GM21528 (cell line): ENCODE measurements at regions not wholly inside any gene's neighbourhood (a gene's known extent, or its start where the extent isn't known, plus 50 kb on each side); places are given as distances from the start of the nearest gene placed in this dataset.
"Not testable (repeated sequence)": the region's sequence is repeated elsewhere in the genome, so short reads cannot be mapped to it uniquely, and the experiment has no call there.

Experiments
- ATAC-seq: cut with Tn5 transposase; IDR thresholded peaks from one replicate; pipeline ENCODE4 v1.9.1; 2021; ENCODE audit warnings: mild to moderate bottlenecking, moderate library complexity; ENCODE audit not compliant: unreplicated experiment, low FRiP score

DNA sequence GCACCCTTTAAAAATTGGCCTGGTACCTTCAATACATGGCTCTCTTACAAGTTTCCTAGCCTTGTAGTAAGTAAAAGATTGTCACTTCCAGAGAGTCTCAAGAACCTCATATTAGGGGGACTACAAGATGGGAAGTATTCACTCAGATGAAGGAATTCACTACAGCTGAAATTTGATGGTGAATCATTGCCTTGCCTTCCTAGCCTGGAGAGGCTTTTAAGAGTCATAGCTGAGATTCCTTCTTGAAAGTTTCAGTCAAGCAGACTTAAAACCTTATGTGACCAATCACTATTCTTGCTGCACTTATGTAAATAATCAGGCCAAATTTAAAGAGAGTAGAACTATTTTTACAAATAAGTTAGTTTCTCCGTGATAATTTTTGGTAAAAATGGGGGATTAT is 451.6 kb downstream of the TRHDE start:
- no peak for ATAC-seq

DNA sequence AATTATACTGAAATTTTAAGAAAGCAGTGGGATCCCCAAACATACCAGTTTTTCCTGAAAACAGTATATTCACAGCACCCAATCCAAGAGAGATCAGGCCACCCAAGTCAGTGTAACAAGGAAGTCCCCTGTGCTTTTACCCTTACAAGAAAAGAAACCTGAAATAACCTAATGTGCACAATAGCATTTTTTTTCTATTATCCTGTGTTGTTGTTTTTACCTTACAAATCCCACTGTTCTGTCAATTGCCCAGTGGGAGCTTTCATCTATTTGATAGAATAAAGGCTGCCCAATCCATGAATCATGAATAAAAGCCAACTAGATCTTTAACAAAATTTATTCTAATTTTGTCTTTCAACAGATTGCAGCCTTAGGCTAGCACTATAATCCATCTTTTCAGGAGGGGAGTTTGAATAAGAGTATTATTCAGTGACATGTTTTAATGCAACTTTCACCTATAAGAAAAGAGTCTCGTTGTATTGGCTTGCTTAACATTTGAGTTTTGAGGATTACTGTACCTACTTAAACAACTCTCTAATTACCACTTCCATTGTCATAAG is 457.4 kb downstream of the TRHDE start:
- no peak for ATAC-seq

DNA sequence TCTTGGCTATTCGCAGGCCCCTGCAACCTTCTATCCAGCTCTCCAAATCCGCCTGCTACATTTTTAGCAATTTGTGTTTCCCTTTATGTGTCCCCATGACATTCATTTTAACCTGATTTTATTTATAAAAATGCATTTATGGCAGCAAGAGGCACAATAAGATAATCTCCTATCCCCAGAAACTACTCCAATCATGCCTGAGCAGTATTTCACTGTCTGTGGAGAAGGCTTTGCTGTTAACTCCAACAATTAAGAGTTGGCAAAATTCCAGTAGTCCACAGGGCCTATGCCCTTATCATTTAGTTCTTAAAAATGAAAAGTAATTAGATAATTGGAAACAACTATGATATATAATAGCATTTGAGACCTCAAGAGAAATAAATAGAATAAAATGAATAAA is 462.4 kb downstream of the TRHDE start:
- no peak for ATAC-seq

DNA sequence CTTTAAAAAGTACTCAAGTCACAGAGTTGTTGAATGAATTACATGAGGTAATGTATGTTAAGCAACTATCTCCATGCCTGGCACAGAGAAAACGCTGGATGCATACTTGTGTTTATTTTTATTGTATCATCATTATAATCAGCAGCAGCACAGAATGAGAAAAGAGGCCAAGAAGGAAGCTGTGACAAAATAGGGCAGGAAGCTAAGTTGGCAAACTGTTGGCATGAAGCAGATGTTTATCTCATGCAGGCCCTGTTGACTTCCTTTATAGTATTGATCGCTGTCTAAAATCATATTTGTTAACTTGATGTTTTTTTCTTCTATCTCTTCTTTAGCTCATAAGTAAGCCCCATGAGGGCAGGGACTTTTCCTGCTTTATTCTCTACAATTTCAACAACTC is 466.6 kb downstream of the TRHDE start:
- no peak for ATAC-seq

DNA sequence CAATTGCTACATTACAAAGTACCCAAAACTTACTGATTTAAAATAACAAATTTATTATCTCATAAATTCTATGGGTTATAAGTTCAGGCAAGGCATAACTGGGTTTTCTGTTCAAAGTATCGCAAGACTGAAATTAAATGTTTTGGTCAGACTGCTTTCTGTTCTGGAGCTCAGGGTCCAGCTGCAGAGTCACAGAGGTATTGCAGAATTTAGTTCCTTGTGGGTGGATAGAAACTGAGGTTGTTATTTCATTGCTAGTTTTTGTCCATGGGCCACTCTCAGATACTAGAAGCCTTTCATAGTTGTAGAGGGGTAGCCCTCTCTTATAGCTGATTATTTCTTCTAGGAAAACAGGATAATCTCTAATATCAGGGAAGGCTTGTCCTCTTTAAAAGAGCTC is 467.9 kb downstream of the TRHDE start:
- ATAC-seq, result no peak

DNA sequence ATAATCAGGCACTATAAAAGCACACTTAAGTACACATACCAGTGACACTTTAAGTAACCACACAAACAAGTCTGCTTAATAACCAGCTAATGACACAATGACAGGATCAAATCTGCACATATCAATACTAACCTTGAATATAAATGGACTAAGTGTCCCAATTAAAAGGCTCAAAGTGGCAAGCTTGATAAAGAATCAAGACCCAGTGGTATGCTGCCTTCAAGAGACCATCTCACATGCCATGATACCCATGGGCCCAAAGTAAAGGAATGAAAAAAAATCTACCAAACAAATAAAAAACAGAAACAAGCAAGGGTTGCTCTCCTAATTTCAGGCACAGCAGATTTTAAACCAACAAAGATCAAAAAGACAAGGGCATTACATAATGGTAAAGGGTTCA is 470.4 kb downstream of the TRHDE start:
- no peak for ATAC-seq

DNA sequence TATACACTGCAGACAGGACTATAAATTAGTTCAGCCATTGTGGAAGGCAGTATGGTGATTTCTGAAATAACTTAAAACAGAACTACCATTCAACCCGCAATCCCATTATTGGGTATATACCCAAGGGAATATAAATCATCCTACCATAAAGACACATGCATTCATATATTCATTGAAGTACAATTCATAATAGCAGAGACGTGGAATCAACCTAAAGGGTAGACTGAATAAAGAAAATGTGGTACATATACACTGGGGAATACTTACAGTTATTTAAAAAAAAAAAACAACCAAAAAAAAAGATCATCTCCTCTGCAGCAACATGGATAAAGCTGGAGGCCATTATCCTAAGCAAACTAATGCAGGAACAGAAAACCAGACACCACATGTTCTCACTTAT is 473.9 kb downstream of the TRHDE start:
- ATAC-seq, result no peak

DNA sequence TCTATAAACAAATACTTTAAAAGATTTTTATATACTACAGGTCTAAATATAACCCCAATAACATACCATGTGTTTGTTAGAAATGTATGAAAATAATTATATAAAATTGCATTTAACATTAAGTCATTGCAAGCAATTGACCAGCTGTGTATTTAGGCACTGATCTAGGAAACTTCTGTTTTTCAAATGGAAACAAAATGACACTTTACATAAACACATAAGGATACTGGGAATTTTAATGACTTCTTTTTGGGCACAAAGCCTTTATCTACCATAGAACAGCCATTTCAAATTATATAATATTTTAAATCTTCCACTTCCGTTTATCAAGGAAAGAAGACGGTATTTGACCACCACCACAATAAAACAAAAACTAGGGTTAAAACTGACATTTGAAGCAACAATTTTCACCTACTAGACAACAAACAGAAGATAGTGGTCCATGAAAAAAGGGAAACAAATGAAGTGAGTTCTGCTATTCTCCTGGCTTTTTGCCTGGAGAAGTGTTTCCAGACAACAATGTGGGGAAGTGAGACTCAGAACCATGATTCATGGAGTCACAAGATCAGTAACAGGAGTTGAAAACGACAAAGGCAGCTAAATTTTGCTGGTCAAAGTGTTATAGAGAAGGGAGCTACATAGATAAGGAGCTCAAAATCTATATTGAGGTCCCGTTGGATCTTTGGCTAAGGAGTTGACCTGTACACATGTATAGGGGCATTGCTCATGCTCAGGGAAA is 475.1 kb downstream of the TRHDE start:
- ATAC-seq, result no peak

DNA sequence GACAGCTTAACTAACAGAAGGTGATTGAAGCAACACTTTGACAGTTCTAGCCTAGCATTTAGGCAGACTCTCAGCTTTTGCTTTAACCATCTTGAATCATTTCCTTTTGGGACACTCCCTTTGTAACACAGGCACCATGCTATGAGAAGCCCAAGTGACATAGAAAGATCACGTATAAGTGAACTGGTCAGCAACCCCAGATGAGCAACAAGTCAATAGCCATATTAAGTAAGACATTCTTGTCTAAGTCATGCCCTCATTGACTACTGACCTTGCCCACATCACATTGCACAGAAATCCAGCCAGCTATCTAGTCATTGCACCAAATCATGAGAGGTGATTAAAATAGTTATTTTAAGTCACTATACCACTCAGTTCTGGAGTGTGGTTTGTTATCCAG is 476.8 kb downstream of the TRHDE start:
- ATAC-seq, result no peak

DNA sequence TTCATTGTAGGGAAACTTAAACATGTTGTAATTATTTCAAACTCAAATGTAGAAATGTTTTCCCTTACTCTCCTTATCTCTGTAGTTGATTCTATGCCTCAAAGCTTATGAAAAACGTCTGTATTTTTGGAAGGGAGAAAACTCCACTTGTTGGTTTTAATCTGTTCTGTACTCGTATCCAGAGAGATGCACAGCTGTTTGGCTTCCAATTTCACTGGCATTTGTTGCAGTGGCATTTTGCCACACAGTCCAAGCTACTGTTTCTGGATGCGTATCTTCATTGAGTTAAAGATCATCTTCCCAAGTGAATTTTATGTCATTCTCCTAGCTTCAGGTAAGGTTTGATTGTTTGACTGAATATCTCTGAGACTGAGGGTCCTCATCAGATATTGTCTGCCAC is 481.4 kb downstream of the TRHDE start:
- no peak for ATAC-seq

DNA sequence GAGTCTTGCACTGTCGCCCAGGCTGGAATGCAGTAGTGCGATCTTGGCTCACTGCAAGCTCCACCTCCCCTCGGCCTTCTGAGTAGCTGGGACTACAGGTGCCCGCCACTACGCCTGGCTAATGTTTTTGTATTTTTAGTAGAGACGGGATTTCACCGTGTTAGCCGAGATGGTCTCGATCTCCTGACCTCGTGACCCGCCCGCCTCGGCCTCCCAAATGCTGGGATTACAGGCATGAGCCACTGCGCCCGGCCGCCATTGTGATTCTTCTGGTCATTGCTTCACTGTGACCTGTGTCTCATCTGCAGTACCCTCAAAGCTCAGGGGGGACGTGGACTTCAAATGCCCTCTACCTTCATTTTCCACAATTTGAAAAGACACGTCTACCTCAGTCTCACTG is 481.9 kb downstream of the TRHDE start:
- ATAC-seq, result not testable (repeated sequence)

DNA sequence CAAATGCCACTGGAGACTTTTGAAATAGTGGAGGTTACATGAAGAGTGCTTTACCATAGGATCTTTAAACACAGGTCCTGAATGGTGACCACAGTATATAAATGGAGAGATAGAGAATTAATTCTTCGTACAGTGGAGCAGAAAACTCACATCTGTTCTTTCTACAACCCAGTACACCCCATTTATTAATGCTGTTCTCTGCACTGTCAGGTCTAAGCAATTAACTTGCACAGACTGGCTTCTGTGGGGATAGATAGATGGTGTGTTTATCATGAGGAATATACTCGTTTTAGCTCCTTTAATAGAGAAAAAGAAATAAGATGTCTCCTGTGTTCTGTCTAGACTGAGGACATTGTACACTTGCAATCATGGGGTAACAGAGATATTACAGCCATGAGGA is 494.3 kb downstream of the TRHDE start:
- ATAC-seq, result no peak

DNA sequence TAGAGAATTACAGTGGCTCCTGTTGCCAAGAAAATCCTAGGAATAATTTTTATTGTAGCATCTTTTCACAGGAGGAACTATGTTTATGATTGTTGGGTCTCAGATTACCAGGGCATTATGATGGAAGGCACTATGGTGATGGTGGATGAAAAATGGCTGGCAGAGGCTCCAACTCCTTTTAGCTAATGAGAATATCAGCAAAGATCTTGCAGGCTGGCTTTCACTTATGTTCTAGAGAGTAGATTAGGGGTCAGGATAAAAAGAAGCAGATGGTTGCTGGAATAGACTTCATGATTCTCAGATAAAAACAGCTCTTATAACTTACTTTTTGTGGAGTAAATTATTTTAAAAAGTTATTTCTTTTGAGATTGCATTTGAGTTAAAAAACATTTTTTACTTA is 501.9 kb downstream of the TRHDE start:
- no peak for ATAC-seq

DNA sequence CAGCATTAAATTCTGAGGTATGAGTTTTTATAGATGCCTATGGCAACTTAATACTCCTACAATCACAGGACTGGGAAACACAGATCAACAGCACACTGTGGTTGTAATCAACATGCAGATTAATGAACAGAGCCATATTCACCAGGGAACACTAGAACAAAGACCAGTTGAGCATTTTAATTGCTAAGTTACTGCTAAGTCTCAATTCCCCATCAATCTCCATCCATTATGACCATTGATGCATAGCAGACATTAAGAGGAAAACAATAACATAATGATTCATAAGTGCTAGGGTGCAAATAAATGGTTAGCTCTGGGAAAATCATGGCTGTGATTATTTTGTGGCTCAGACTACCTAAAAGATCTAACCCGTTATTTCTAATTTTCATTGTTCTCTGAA is 505.6 kb downstream of the TRHDE start:
- no peak for ATAC-seq

DNA sequence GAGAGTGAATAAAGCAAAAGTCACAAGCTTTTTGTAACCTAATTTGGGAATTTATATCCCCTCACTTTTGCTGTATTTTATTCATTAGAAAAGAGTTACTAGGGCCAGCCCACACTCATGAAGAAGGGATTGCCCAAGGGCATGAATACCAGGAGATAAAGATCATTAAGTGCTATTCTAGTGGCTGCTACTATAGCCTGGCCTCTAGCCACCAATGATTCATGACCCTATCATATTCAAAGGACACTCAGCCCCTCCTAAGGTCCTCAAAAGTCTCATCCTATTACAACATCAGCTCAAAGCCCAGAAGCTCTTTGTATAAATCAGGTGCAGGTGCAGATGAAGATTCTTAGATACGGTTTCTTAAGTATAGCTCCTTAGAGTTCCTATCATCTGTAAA is 518.1 kb downstream of the TRHDE start:
- no peak for ATAC-seq

DNA sequence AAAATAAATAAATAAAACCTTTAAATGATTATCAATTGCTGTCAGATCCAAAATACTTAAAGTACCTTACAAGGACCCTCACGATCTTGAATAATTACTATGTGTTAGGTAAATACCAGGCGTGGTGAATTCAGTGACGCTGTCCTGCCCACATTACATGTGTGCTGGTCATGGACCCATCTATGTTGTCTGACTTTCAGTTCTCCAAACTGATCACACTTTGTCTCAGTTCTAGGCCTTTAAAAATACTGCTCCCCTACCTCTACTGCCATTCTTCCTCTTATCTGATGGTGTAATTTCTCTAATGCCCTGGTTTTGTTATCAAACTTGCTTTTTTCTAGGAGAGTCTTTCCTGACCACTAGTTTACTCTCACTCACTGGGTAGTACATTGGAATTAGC is 520.7 kb downstream of the TRHDE start:
- no peak for ATAC-seq

DNA sequence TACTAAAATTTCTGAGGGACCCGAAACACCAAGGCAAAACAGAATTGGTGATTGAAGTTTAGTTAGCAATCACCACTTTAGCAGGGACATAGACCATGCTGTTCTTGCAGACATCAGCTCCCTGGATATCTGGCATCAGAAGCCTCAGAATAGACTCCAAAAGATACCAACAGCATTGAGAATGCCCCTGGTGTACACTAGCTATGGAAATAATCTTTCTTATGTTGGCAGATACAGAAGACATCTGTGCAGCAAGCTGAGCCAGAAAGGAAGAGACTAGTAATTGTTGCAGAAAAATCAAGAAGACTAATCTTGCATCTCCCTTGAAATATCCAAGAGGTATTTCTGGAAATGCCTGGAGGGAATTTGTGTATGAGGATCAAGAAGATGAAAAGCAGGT is 521.6 kb downstream of the TRHDE start:
- no peak for ATAC-seq

DNA sequence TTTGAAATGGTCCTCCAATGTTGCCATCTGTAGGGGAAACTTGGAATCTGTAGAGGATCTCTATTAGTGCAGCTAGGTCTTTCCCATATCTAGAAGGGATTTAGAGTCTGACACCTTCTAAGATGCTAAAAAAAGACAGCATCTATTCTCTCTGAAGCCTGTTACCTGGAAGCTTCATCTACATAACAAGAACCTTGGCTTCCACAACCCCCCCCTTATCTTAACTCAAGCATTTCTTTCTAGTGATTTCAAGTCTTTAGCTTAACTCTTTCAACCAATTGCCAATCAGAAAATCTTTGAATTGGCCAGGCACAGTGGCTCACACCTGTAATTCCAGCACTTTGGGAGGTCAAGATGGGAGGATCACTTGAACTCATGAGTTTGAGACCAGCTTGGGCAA is 543.3 kb downstream of the TRHDE start:
- no peak for ATAC-seq

DNA sequence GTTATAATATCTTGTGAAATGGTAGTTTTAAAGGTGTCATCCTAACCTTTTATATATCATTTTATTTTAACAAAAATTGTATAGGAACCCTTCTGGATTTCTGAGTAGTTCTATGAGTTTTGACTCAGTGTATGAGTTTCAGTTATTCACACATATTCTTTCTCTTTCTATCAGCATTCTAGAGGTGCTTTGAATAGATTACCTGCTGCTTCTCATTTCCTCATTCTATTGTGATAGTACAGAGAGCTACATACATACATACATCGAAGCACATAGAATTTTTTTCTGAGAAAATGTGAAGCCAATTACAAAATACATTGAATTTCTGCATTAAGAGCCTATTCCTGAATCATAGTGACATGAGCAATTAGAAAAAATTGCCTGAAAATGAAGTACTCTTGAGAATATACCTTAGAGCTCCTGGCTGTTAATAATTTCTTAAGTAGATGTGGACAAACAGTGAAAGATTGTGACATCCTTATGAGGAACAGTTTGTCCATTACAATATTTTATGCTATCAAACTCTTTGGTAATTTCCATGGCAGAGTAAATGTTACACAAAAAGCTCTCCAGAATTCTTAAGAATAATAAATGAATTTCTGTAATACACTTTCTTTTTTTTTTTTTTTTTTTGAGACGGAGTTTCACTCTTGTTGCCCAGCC is 556.6 kb downstream of the TRHDE start:
- no peak for ATAC-seq

DNA sequence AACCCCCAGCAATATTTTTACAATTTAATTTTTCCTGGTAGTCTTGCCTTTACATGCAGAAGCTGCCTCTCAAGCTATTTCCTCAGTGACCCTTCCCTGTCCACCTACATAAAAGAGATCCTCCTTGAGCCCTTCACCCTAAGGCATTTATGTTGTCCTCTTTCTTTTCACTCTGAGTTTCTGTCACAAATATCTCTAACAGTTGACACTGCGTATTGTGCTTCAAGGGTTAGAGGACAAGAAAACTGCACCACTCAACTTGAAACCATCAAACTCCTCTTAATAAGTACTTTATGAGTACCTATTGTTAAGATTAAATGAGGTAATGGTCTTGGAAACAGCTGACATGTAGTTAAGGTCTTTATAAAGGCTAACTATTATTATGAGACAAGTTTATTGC is 557.7 kb downstream of the TRHDE start:
- ATAC-seq, result no peak

DNA sequence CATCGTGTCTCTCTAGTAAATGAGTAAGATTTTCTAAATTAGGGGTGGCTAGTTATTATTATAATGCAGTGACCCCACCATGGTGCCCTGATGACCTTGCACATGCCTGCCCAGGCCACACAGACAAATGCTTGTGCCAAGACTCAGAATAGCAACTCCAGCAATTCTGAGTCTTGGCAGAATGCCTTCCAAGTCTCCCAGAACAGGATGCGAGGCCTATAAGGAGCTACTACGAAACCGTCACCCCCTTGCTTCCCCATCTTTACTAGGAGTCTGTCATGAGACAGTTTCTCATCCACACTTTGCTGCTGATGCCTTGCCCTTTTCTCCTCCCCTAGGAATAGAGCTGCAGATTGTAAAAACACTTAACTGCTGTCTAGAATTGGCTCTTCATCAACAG is 559.9 kb downstream of the TRHDE start:
- ATAC-seq, result no peak

DNA sequence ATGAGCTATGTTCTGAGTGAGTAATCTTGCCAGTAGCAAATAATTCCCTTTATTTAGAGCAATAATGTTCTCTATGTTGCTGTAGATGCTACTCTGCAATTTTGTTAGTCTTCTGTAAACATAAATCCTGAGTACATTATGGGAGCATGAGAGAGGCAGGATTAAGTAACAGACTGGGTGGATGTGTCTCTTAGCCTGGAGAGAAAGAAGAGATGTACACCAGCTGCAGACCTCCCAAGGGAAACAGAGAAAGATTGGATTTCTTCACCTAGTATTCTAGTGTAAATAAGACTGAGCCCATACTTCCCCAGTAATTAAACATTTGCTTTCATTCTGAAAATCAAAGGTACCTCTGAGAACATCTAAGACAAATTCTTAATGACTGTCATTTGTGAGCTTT is 564.0 kb downstream of the TRHDE start:
- ATAC-seq, result no peak
